HCT116 (cell line): ENCODE measurements at regions not wholly inside any gene's neighbourhood (a gene's known extent, or its start where the extent isn't known, plus 50 kb on each side); places are given as distances from the start of the nearest gene placed in this dataset.

ENCODE experiments used
- ATAC-seq: fragments of 200-7000 bp; cut with Tn5 transposase; 2 replicates; pipeline ENCODE4 v1.9.1; 2020; ENCODE audit warnings: mild to moderate bottlenecking, moderate library complexity
- BruUV-seq: library from RNA; stranded (reverse); fragments of 400-500 nt; replicated peaks from 2 replicates; lab custom pipeline; 2021; lab: Mats Ljungman, UMichigan
- CTCF ChIA-PET: fragments of 300-600 bp; sonication (Branson Sonifier 250); formaldehyde crosslinking; loops from one replicate; lab custom pipeline; 2021; ENCODE audit warnings: antibody characterized with exemption; lab: Charles Lee
- POLR2A ChIA-PET: fragments of 300-600, 350-600 bp; sonication (Branson Sonifier 250); formaldehyde crosslinking; loops from one replicate; lab custom pipeline; 2021; ENCODE audit warnings: antibody characterized with exemption; lab: Charles Lee
- RAD21 ChIA-PET, 2 experiments: fragments of 300-600 bp; sonication (Branson Sonifier 250); formaldehyde crosslinking; loops; one replicate each; lab custom pipeline; 2023; ENCODE audit warnings: low total read pairs in 2 of 2; ENCODE audit not compliant: uncharacterized antibody in 2 of 2, unreplicated experiment in 2 of 2, low non-redundant PET in 1 of 2; lab: Charles Lee
- DNase-seq: peaks from one replicate; pipeline ENCODE4 v3.0.0-alpha.2; 2010; ENCODE audit warnings: low read depth, low spot score
- H2AFZ ChIP-seq: fragments of 200-600 bp; shearing (Covaris generic), sonication (generic); 2 replicates; pipeline ENCODE4 v1.6.1; 2017; ENCODE audit warnings: low read depth, mixed run types, mixed read lengths, antibody characterized with exemption, low read length; ENCODE audit not compliant: poor library complexity, severe bottlenecking
- H3K27ac ChIP-seq: 2 replicates; pipeline ENCODE4 v1.5.1; 2012; ENCODE audit warnings: low read depth, low read length
- H3K27me3 ChIP-seq: fragments of 200-600 bp; sonication (generic); 2 replicates; pipeline ENCODE4 v1.6.1; 2016; ENCODE audit warnings: mixed run types, low read length, mixed read lengths; ENCODE audit not compliant: insufficient read depth
- H3K36me3 ChIP-seq, 2 experiments: fragments of 200-500 bp in 1 of 2; fragments of 200-600 bp in 1 of 2; sonication (Bioruptor generic) in 1 of 2; sonication (generic) in 1 of 2; 2 replicates each; pipeline versions ENCODE4 v1.5.1 to v1.6.1; 2014 to 2016; ENCODE audit warnings: low read length in 2 of 2, inconsistent platforms in 1 of 2, mixed read lengths in 1 of 2, mixed run types in 1 of 2; ENCODE audit not compliant: insufficient read depth in 2 of 2, control insufficient read depth in 1 of 2
- H3K4me1 ChIP-seq, 2 experiments: fragments of 200-600 bp in 1 of 2; sonication (generic) in 1 of 2; 2 replicates each; pipeline versions ENCODE4 v1.5.1 to v1.6.1; 2012 to 2017; ENCODE audit warnings: low read length in 2 of 2, inconsistent platforms in 1 of 2, mild to moderate bottlenecking in 1 of 2, mixed read lengths in 1 of 2, mixed run types in 1 of 2, moderate library complexity in 1 of 2; ENCODE audit not compliant: insufficient read depth in 2 of 2, control insufficient read depth in 1 of 2
- H3K4me2 ChIP-seq: fragments of 200-600 bp; sonication (generic); 2 replicates; pipeline ENCODE4 v1.6.1; 2017; ENCODE audit warnings: mixed run types, low read length, mixed read lengths
- H3K4me3 ChIP-seq, 2 experiments: fragments of 200-600 bp in 1 of 2; sonication (generic) in 1 of 2; replicated peaks in 1 of 2; 2 replicates each; pipeline ENCODE4 v1.5.1; 2011 to 2016; ENCODE audit warnings: low read length in 2 of 2, control low read depth in 1 of 2, low read depth in 1 of 2, mild to moderate bottlenecking in 1 of 2, mixed read lengths in 1 of 2, mixed run types in 1 of 2
- H3K79me2 ChIP-seq: fragments of 200-600 bp; sonication (generic); 2 replicates; pipeline ENCODE4 v1.6.1; 2017; ENCODE audit warnings: mild to moderate bottlenecking, mixed run types, low read length, moderate library complexity, mixed read lengths; ENCODE audit not compliant: insufficient read depth
- H3K9ac ChIP-seq: fragments of 200-600 bp; sonication (generic); 2 replicates; pipeline ENCODE4 v1.6.1; 2016; ENCODE audit warnings: low read length, mixed read lengths
- H3K9me2 ChIP-seq: fragments of 200-600 bp; sonication (generic), shearing (Covaris generic); 2 replicates; pipeline ENCODE4 v1.6.1; 2017; ENCODE audit warnings: mixed run types, mild to moderate bottlenecking, moderate library complexity; ENCODE audit not compliant: insufficient read depth
- H3K9me3 ChIP-seq, 2 experiments: fragments of 200-500 bp in 1 of 2; fragments of 200-600 bp in 1 of 2; sonication (Bioruptor generic) in 1 of 2; sonication (generic) in 1 of 2; 2 replicates each; pipeline ENCODE4 v1.6.1; 2014 to 2017; ENCODE audit warnings: low read length in 2 of 2, mixed read lengths in 2 of 2, inconsistent platforms in 1 of 2, low read depth in 1 of 2, mild to moderate bottlenecking in 1 of 2, mixed run types in 1 of 2, moderate library complexity in 1 of 2; ENCODE audit not compliant: control insufficient read depth in 1 of 2, insufficient read depth in 1 of 2
- H4K20me1 ChIP-seq: fragments of 200-600 bp; sonication (generic), shearing (Covaris generic); 2 replicates; pipeline ENCODE4 v1.6.1; 2017; ENCODE audit warnings: mixed run types, mild to moderate bottlenecking, moderate library complexity; ENCODE audit not compliant: insufficient read depth
- CEBPB ChIP-seq: IDR thresholded peaks from 2 replicates; pipeline ENCODE4 v1.6.1; 2012; ENCODE audit warnings: low read depth
- EGR1 ChIP-seq: IDR thresholded peaks from 2 replicates; pipeline ENCODE4 v1.6.1; 2012; ENCODE audit warnings: low read depth
- ELF1 ChIP-seq: IDR thresholded peaks from 2 replicates; pipeline ENCODE4 v1.6.1; 2012; ENCODE audit warnings: low read depth, borderline replicate concordance
- EZH2phosphoT487 ChIP-seq: fragments of 200-600 bp; IDR thresholded peaks from 2 replicates; pipeline ENCODE4 v1.6.1; 2018; ENCODE audit warnings: antibody characterized with exemption, borderline replicate concordance
- FOSL1 ChIP-seq: IDR thresholded peaks from 2 replicates; pipeline ENCODE4 v1.6.1; 2012; ENCODE audit warnings: low read depth
- JUND ChIP-seq: IDR thresholded peaks from 2 replicates; pipeline ENCODE4 v1.6.1; 2012
- POLR2A ChIP-seq: IDR thresholded peaks from 2 replicates; pipeline ENCODE4 v1.7.0; 2011; ENCODE audit warnings: borderline replicate concordance; ENCODE audit not compliant: insufficient read depth, insufficient read length; ENCODE audit errors: extremely low read depth
- POLR2AphosphoS5 ChIP-seq: IDR thresholded peaks from 2 replicates; pipeline ENCODE4 v1.6.1; 2011; ENCODE audit warnings: mild to moderate bottlenecking, low read depth, low read length, moderate library complexity
- RAD21 ChIP-seq: IDR thresholded peaks from 2 replicates; pipeline ENCODE4 v1.6.1; 2012; ENCODE audit warnings: low read depth, mild to moderate bottlenecking
- SP1 ChIP-seq: IDR thresholded peaks from 2 replicates; pipeline ENCODE4 v1.6.1; 2012; ENCODE audit warnings: low read depth
- SRF ChIP-seq: IDR thresholded peaks from 2 replicates; pipeline ENCODE4 v1.6.1; 2012; ENCODE audit warnings: low read depth
- YY1 ChIP-seq: IDR thresholded peaks from 2 replicates; pipeline ENCODE4 v1.6.1; 2011; ENCODE audit warnings: low read length, low read depth, moderate library complexity, mild to moderate bottlenecking; ENCODE audit not compliant: insufficient replicate concordance; ENCODE audit errors: extremely low read depth
- ZFX ChIP-seq: fragments of 450-650 bp; IDR thresholded peaks from 2 replicates; pipeline ENCODE4 v1.6.1; 2017
- ZNF274 ChIP-seq: fragments of 200-500 bp; sonication (Bioruptor generic); IDR thresholded peaks from 2 replicates; pipeline ENCODE4 v1.6.1; 2014; ENCODE audit warnings: mild to moderate bottlenecking, low read depth, low read length, inconsistent platforms
- intact Hi-C: fragments of 100-400 bp; cut with micrococcal nuclease; formaldehyde crosslinking; loops from 2 replicates; pipeline ENCODE4 v1.10.0; 2022
- TF ChIP-seq, protein P1 (sequence below), 3 experiments: fragments of 200-600 bp in 1 of 3; sonication (generic) in 1 of 3; IDR thresholded peaks in 2 of 3; conservative IDR thresholded peaks in 1 of 3; 2 replicates each; pipeline ENCODE4 v1.5.1; 2012 to 2017; ENCODE audit warnings: low read depth in 2 of 3, low read length in 2 of 3, antibody characterized with exemption in 1 of 3, borderline replicate concordance in 1 of 3, control low read depth in 1 of 3, mild to moderate bottlenecking in 1 of 3, mixed read lengths in 1 of 3, mixed run types in 1 of 3, moderate library complexity in 1 of 3; ENCODE audit not compliant: insufficient read depth in 1 of 3
- TF ChIP-seq, protein P2 (sequence below): IDR thresholded peaks from 2 replicates; pipeline ENCODE4 v1.6.1; 2012
- TF ChIP-seq, protein P3 (sequence below): IDR thresholded peaks from 2 replicates; pipeline ENCODE4 v1.6.1; 2011; ENCODE audit warnings: mild to moderate bottlenecking, low read length, moderate library complexity; ENCODE audit not compliant: insufficient replicate concordance; ENCODE audit errors: extremely low read depth

DNA sequence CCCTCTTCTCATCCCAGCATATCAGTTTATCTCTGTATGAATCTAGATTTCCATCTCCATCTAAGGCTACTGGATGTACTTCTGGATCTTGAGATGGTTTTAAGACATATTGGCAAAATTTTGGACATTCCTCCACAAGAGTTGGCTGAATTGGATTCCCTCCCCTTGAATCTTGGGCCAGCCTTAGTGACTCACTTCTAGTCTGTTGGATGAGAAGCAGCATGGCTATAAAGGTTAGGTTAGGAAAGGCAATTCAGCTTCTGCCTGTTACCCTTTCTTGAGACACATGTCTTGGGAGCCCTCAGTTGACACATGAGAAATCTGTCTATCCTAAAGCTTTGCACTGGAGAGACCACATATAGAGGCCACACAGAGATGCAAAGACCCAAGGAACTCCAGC lies 73.0 kb upstream of the PGR start:
- intact Hi-C loops, result no loop called here

More for the DNA sequence above, 73.0 kb upstream of the PGR start:
- ChIA-PET RAD21 (no interaction called here), CTCF (no interaction called here), POLR2A (no interaction called here)
- H3K27ac ChIP-seq, result no peak overlapping the region
- no peaks in the 10 kb centered on the region for H3K36me3 ChIP-seq
- no peak overlapping the region for H3K9ac ChIP-seq
- H3K4me3 ChIP-seq, result no peak overlapping the region
- no peak for ATAC-seq
- H3K27me3 ChIP-seq, result no peaks in the 10 kb centered on the region
- TF ChIP-seq SP1 (no peak), POLR2A (no peak), RAD21 (no peak), JUND (no peak), ZFX (no peak), EGR1 (no peak), ELF1 (no peak), YY1 (no peak), FOSL1 (no peak), EZH2phosphoT487 (no peak), SRF (no peak), CEBPB (no peak), POLR2AphosphoS5 (no peak), ZNF274 (no peak)
- TF ChIP-seq, protein P1, sequence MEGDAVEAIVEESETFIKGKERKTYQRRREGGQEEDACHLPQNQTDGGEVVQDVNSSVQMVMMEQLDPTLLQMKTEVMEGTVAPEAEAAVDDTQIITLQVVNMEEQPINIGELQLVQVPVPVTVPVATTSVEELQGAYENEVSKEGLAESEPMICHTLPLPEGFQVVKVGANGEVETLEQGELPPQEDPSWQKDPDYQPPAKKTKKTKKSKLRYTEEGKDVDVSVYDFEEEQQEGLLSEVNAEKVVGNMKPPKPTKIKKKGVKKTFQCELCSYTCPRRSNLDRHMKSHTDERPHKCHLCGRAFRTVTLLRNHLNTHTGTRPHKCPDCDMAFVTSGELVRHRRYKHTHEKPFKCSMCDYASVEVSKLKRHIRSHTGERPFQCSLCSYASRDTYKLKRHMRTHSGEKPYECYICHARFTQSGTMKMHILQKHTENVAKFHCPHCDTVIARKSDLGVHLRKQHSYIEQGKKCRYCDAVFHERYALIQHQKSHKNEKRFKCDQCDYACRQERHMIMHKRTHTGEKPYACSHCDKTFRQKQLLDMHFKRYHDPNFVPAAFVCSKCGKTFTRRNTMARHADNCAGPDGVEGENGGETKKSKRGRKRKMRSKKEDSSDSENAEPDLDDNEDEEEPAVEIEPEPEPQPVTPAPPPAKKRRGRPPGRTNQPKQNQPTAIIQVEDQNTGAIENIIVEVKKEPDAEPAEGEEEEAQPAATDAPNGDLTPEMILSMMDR (IDR thresholded peaks at IDR 0.05 in 2 of 3, conservative IDR thresholded peaks at IDR 0.05 in 1 of 3; ENCODE audit: borderline replicate concordance in 1 of 3, insufficient read depth in 1 of 3, low read depth in 2 of 3, low read length in 2 of 3), result no peak
- TF ChIP-seq, protein P2, sequence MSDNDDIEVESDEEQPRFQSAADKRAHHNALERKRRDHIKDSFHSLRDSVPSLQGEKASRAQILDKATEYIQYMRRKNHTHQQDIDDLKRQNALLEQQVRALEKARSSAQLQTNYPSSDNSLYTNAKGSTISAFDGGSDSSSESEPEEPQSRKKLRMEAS, result no peak
- TF ChIP-seq, protein P3, sequence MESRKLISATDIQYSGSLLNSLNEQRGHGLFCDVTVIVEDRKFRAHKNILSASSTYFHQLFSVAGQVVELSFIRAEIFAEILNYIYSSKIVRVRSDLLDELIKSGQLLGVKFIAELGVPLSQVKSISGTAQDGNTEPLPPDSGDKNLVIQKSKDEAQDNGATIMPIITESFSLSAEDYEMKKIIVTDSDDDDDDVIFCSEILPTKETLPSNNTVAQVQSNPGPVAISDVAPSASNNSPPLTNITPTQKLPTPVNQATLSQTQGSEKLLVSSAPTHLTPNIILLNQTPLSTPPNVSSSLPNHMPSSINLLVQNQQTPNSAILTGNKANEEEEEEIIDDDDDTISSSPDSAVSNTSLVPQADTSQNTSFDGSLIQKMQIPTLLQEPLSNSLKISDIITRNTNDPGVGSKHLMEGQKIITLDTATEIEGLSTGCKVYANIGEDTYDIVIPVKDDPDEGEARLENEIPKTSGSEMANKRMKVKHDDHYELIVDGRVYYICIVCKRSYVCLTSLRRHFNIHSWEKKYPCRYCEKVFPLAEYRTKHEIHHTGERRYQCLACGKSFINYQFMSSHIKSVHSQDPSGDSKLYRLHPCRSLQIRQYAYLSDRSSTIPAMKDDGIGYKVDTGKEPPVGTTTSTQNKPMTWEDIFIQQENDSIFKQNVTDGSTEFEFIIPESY, result no peak
- no peak overlapping the region for H3K4me2 ChIP-seq
- H3K9me3 ChIP-seq, result no peaks in the 10 kb centered on the region
- no peaks in the 10 kb centered on the region for H3K9me2 ChIP-seq
- no peak overlapping the region for H2AFZ ChIP-seq
- no peak for DNase-seq
- no peaks in the 10 kb centered on the region for H3K79me2 ChIP-seq
- no TSS peak for BruUV-seq
- H3K4me1 ChIP-seq, result no peaks in the 10 kb centered on the region
- no peaks in the 10 kb centered on the region for H4K20me1 ChIP-seq
